GM13977 (cell line): ENCODE measurements at regions not wholly inside any gene's neighbourhood (a gene's known extent, or its start where the extent isn't known, plus 50 kb on each side); places are given as distances from the start of the nearest gene placed in this dataset.

Source experiments
- DNase-seq: peaks from one replicate; pipeline ENCODE4 v3.0.0; 2012; ENCODE audit warnings: low spot score
- in situ Hi-C: fragments of 300-500 bp; cut with MboI; formaldehyde crosslinking; loops from one replicate; pipeline ENCODE4 v1.12.0; 2022; ENCODE audit warnings: low sequenced_read_pairs, low pct_unique_long_range_greater_than_20kb, mixed read lengths, inconsistent platforms; ENCODE audit not compliant: unreplicated experiment
- TF ChIP-seq, protein P1 (sequence below): IDR thresholded peaks from 2 replicates; pipeline ENCODE4 v1.5.1; 2012; ENCODE audit warnings: mild to moderate bottlenecking, control low read depth; ENCODE audit not compliant: insufficient read depth; ENCODE audit errors: extremely low read depth, missing control alignments

DNA sequence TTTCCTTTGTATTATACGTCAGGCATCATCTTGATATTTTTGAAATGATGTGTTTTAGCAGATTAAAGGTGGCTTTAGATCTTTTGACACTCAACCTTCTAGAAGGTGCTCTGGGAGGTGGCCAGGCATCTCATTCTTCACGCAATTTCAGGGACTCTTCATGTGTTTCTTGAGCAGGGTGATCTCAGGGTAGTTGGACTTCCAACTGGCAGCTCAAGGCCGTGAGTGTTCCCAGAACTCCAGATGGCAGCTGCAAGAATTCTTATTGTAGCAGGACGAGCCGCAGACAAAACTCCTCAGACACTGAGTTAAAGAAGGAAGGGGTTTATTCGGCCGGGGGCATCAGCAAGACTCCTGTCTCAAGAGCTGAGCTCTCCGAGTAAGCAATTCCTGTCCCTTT lies 82.5 kb upstream of the UBAC2 start:
- in situ Hi-C loops: no loop called here
- TF ChIP-seq, protein P1, sequence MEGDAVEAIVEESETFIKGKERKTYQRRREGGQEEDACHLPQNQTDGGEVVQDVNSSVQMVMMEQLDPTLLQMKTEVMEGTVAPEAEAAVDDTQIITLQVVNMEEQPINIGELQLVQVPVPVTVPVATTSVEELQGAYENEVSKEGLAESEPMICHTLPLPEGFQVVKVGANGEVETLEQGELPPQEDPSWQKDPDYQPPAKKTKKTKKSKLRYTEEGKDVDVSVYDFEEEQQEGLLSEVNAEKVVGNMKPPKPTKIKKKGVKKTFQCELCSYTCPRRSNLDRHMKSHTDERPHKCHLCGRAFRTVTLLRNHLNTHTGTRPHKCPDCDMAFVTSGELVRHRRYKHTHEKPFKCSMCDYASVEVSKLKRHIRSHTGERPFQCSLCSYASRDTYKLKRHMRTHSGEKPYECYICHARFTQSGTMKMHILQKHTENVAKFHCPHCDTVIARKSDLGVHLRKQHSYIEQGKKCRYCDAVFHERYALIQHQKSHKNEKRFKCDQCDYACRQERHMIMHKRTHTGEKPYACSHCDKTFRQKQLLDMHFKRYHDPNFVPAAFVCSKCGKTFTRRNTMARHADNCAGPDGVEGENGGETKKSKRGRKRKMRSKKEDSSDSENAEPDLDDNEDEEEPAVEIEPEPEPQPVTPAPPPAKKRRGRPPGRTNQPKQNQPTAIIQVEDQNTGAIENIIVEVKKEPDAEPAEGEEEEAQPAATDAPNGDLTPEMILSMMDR: no peak
- no peak for DNase-seq

DNA sequence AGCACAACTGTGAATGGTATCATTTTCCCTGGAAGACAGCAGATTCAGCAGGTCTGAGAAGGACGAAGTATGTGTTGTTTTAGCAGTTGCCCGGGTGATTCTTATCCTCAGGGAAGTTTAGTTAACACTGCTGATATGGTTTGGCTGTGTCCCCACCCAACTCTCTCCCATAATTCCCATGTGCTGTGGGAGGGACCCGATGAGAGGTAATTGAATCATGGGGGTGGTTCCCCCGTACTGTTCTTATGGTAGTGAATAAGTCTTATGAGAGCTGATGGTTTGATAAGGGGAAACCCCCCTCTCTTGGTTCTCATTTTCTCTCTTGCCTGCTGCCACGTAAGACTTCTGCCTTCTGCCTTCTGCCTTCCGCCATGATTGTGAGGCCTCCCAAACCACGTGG lies 81.0 kb upstream of the UBAC2 start:
- in situ Hi-C loops: no loop called here
- no peak for DNase-seq
- TF ChIP-seq, protein P1: no peak

DNA sequence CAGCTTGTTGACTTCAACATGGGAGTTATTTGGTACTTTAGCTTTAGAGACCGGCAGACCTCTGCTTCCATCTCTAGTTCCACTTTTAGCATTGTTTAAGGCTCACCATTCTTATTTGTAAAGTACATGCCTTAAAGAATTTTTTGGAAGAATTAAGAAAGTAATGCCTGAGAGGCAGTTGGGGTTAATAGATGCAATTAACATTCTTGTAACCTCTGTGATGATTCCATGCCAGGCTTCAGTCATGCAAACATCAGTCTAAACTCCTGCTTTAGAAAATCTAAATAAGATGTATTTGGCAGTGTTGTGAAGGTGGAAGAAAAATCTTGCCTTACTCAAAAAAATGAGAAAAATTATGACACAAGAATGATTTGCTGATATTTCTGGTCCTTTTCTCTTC lies 79.9 kb upstream of the UBAC2 start:
- TF ChIP-seq, protein P1: no peak
- DNase-seq: no peak
- in situ Hi-C loops: no loop called here

DNA sequence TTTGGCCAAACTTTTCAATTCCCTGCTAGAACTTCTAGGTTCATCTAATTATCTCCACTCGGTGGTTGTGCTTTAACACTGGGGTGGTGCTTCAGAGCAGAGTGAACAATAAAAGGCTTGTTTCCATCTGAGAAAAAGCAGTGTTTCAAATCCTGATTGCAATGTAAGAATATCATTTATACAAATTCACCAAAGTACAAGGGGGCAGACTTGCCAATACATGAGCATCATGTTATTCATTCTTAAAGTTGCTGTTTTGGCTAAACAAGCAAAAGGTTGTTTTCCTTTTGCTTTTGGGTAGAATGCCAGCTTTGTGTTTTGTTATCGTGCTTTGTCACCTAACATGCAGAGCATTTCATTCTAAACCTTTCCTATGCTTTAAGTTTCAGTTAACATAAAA lies 78.5 kb upstream of the UBAC2 start:
- in situ Hi-C loops: no loop called here
- TF ChIP-seq, protein P1: no peak
- no peak for DNase-seq

DNA sequence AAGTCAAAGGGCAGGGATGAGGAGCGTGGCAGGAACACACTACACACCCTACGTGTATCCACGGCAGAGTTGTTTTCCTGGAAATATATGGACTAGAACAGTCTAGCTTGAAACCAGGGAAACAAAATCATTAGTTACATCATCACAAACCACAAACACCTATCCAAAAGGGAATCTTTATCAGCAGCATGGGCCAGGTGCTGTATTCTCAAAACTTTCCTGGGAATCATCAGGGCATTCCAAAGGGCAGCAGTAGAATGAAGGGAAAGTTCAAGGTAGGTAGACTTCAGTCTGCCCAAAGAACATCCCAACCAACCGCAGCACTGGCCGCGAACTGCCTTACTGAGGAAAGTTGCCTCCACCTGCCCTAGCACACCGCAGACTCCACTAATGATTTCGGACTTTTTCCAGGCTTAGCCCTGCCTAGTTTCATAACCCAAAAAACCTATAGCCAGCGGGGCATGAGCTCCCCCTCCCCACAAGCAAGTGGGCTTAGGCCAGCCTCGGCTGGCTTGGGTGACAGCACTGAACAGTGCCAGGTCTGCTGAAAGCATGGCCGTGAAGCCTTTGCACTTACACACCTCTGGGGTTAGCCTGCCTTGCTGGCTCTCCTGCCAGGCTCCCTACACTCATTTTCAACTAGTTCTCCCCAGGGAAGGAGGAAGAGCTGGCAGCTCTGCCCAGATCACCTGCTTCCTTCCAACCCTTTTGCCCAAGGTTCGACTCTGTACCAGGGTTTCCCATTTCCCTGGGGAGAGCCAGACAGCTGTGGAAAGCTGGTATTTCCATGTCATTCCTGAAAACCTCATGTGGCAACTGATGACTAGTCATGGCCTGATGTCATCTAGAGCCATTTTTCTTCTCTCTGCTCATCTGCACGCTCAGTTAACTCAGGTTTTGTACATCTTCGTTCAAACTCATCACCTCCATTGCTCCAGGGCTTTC lies 77.3 kb upstream of the UBAC2 start:
- in situ Hi-C loops: no loop called here
- TF ChIP-seq, protein P1: no peak

DNA sequence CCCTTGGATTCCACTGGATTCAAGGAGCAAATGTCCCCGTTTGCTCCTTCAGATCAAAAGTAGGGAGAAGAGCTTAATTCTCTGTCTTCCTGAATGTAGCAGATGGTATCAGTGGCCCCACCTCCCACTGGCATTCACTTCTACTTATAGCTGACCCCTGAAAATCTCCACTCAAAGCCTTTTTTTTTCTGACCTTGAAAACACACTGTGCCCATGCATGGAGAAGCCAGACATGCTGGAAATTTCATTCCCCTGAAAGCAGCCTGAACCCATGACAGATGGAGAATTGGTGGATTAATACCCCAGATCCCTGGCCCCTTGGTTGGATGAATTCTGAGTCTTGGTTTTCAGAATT lies 76.6 kb upstream of the UBAC2 start:
- DNase-seq: no peak
- TF ChIP-seq, protein P1: no peak
- in situ Hi-C loops: no loop called here

More for the DNA sequence above, 77.3 kb upstream of the UBAC2 start:
- no peak for DNase-seq
